Erythroblast (primary cell): ENCODE measurements at regions not wholly inside any gene's neighbourhood (a gene's known extent, or its start where the extent isn't known, plus 50 kb on each side); places are given as distances from the start of the nearest gene placed in this dataset.

ENCODE experiments used
- GATA1 ChIP-seq: IDR thresholded peaks from 2 replicates; pipeline ENCODE4 v1.6.1; 2011; ENCODE audit warnings: low read depth, mild to moderate bottlenecking, control low read depth, low read length, moderate library complexity
- POLR2A ChIP-seq: IDR thresholded peaks from 2 replicates; pipeline ENCODE4 v1.6.1; 2011; ENCODE audit warnings: mild to moderate bottlenecking, low read length

GRCh38 chr6:140182821-140183220, 808.4 kb upstream of the CITED2 start:
- no peak for TF ChIP-seq POLR2A
- no peak for TF ChIP-seq GATA1
